ENCODE measurements at regions not wholly inside any gene's neighbourhood (a gene's known extent, or its start where the extent isn't known, plus 50 kb on each side); places are given as distances from the start of the nearest gene placed in this dataset.

DNA sequence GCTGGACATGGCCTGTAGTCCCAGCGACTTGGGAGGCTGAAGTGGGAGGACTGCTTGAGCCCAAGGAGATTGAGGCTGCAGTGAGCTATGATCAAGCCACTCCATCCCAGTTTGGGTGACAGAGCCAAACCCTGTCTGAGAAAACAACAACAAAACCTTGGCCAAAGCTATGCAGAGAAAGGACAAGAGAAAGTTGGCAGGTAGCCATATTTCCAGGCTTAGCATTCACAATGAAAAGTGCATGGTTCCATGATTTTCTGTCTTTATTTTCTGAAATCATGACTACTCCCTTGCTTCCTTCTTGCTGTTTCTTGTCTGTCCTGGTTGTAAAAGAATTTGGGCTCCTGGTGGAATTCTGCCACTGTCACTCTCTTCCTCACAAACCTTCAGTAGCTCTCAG lies 284.6 kb upstream of the C2CD4B start:
- H3K36me3 Mint-ChIP-seq (ENCODE audit: low read depth): no peaks in the 10 kb centered on the region
- Histone ChIP-seq H3K4me1 (ENCODE audit: control insufficient read depth, insufficient read depth, low read length) (peaks cover 8% of the 10 kb centered on the region), H3K4me3 (ENCODE audit: low read length) (no peak overlapping the region), H3K27me3 (ENCODE audit: control insufficient read depth, insufficient read depth, low read length, poor library complexity, severe bottlenecking) (no peaks in the 10 kb centered on the region), H3K9me3 (ENCODE audit: control insufficient read depth, low read length) (no peaks in the 10 kb centered on the region), H3K9ac (ENCODE audit: extremely low read depth, low read length, poor library complexity, severe bottlenecking) (no peak overlapping the region), H3K27ac (ENCODE audit: low read depth, low read length) (no peak overlapping the region), H3K36me3 (ENCODE audit: control insufficient read depth, insufficient read depth, low read length) (peaks cover 3% of the 10 kb centered on the region)
- H3K27ac Mint-ChIP-seq: no peak overlapping the region
- 97 to 100% methylated on average over 1 of the region's 1 CpG for WGBS, 2 experiments (ENCODE audit: insufficient coverage in 1 of 2, insufficient read length in 1 of 2)
- TF ChIP-seq, protein P1, sequence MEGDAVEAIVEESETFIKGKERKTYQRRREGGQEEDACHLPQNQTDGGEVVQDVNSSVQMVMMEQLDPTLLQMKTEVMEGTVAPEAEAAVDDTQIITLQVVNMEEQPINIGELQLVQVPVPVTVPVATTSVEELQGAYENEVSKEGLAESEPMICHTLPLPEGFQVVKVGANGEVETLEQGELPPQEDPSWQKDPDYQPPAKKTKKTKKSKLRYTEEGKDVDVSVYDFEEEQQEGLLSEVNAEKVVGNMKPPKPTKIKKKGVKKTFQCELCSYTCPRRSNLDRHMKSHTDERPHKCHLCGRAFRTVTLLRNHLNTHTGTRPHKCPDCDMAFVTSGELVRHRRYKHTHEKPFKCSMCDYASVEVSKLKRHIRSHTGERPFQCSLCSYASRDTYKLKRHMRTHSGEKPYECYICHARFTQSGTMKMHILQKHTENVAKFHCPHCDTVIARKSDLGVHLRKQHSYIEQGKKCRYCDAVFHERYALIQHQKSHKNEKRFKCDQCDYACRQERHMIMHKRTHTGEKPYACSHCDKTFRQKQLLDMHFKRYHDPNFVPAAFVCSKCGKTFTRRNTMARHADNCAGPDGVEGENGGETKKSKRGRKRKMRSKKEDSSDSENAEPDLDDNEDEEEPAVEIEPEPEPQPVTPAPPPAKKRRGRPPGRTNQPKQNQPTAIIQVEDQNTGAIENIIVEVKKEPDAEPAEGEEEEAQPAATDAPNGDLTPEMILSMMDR (conservative IDR thresholded peaks at IDR 0.05): no peak
- no peaks in the 10 kb centered on the region for H3K27me3 Mint-ChIP-seq (ENCODE audit: insufficient read depth)
- H3K9me3 Mint-ChIP-seq: no peaks in the 10 kb centered on the region
- no peak for DNase-seq
- H3K4me3 Mint-ChIP-seq: no peak overlapping the region
- H3K4me1 Mint-ChIP-seq: peaks cover 38% of the 10 kb centered on the region

DNA sequence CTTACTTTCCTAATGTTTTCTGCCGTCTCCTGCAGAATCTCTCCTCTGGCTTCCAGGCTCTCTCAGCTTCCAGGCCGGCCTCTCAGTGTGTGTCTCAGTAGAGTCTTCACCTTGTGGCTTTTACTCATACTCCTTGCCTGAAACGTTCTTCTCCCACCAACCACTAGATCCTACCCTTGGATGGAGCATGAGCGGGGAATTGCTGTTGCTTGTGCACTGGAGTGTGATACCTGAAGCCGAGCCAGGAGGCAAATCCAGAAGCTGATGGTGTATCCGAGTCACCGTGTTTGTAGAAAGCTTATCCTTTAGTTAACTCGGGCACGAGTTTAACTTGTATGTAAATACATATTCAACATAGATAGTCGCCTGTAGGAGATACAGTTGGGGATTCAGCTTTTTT lies 285.0 kb upstream of the C2CD4B start:
- H3K9me3 ChIP-seq (ENCODE audit: control insufficient read depth, low read length): no peaks in the 10 kb centered on the region
- no peaks in the 10 kb centered on the region for H3K27me3 Mint-ChIP-seq (ENCODE audit: insufficient read depth)
- H3K4me1 ChIP-seq (ENCODE audit: control insufficient read depth, insufficient read depth, low read length): peaks cover 8% of the 10 kb centered on the region
- no peak overlapping the region for H3K4me3 ChIP-seq (ENCODE audit: low read length)
- H3K4me3 Mint-ChIP-seq: no peak overlapping the region
- H3K9me3 Mint-ChIP-seq: no peaks in the 10 kb centered on the region
- H3K36me3 ChIP-seq (ENCODE audit: control insufficient read depth, insufficient read depth, low read length): peaks cover 3% of the 10 kb centered on the region
- H3K36me3 Mint-ChIP-seq (ENCODE audit: low read depth): no peaks in the 10 kb centered on the region
- H3K27ac Mint-ChIP-seq: no peak overlapping the region
- no peak overlapping the region for H3K27ac ChIP-seq (ENCODE audit: low read depth, low read length)
- peaks cover 38% of the 10 kb centered on the region for H3K4me1 Mint-ChIP-seq
- no peaks in the 10 kb centered on the region for H3K27me3 ChIP-seq (ENCODE audit: control insufficient read depth, insufficient read depth, low read length, poor library complexity, severe bottlenecking)
- TF ChIP-seq, protein P1 (conservative IDR thresholded peaks at IDR 0.05): no peak
- WGBS, 2 experiments (ENCODE audit: insufficient coverage in 1 of 2, insufficient read length in 1 of 2): 88 to 91% methylated on average over 8 to 10 of the region's 10 CpGs
- no peak for DNase-seq
- no peak overlapping the region for H3K9ac ChIP-seq (ENCODE audit: extremely low read depth, low read length, poor library complexity, severe bottlenecking)

DNA sequence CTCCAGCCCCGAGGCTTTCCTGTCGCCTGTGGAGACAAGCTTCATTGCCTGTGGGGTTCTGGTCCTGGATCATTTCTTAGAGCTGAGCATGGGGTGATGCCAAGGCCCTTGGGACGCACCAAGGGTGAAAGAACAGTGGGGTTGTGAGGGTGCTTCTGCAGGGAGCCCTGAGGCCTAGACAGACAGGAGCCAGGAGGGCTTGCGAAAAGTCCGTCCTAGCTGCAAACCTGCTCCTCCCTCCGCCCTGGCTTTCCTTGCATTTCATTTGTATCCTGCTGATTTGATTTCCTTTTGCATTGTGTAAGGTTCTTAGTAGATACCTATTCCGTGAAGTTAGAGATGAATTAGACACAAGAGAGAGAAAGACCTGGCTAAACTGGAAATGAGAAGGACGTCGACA lies 286.9 kb upstream of the C2CD4B start:
- H3K36me3 ChIP-seq (ENCODE audit: control insufficient read depth, insufficient read depth, low read length): peaks cover 12% of the 10 kb centered on the region
- no peaks in the 10 kb centered on the region for H3K9me3 ChIP-seq (ENCODE audit: control insufficient read depth, low read length)
- Mint-ChIP-seq H3K4me1 (peaks cover 44% of the 10 kb centered on the region), H3K4me3 (no peak overlapping the region), H3K27ac (peak overlapping the region; percentile 45), H3K9me3 (no peaks in the 10 kb centered on the region), H3K27me3 (ENCODE audit: insufficient read depth) (no peaks in the 10 kb centered on the region), H3K36me3 (ENCODE audit: low read depth) (no peaks in the 10 kb centered on the region)
- peak; percentile 60 for DNase-seq
- whole genome bisulfite sequencing, 2 experiments (ENCODE audit: insufficient coverage in 1 of 2, insufficient read length in 1 of 2): 68 to 80% methylated on average over 4 to 7 of the region's 9 CpGs
- no peak overlapping the region for H3K27ac ChIP-seq (ENCODE audit: low read depth, low read length)
- H3K9ac ChIP-seq (ENCODE audit: extremely low read depth, low read length, poor library complexity, severe bottlenecking): no peak overlapping the region
- peaks cover 8% of the 10 kb centered on the region for H3K4me1 ChIP-seq (ENCODE audit: control insufficient read depth, insufficient read depth, low read length)
- TF ChIP-seq, protein P1 (conservative IDR thresholded peaks at IDR 0.05): no peak
- H3K4me3 ChIP-seq (ENCODE audit: low read length): no peak overlapping the region
- H3K27me3 ChIP-seq (ENCODE audit: control insufficient read depth, insufficient read depth, low read length, poor library complexity, severe bottlenecking): no peaks in the 10 kb centered on the region

Data from endodermal cell (in vitro differentiated cells).